ENCODE measurements at regions not wholly inside any gene's neighbourhood (a gene's known extent, or its start where the extent isn't known, plus 50 kb on each side); places are given as distances from the start of the nearest gene placed in this dataset.

- TF ChIP-seq POLR2A (IDR thresholded peaks at IDR 0.05) (no peak), POLR2AphosphoS5 (IDR thresholded peaks at IDR 0.05) (no peak), EP300 (IDR thresholded peaks at IDR 0.05) (no peak)
- TF ChIP-seq, protein P1, sequence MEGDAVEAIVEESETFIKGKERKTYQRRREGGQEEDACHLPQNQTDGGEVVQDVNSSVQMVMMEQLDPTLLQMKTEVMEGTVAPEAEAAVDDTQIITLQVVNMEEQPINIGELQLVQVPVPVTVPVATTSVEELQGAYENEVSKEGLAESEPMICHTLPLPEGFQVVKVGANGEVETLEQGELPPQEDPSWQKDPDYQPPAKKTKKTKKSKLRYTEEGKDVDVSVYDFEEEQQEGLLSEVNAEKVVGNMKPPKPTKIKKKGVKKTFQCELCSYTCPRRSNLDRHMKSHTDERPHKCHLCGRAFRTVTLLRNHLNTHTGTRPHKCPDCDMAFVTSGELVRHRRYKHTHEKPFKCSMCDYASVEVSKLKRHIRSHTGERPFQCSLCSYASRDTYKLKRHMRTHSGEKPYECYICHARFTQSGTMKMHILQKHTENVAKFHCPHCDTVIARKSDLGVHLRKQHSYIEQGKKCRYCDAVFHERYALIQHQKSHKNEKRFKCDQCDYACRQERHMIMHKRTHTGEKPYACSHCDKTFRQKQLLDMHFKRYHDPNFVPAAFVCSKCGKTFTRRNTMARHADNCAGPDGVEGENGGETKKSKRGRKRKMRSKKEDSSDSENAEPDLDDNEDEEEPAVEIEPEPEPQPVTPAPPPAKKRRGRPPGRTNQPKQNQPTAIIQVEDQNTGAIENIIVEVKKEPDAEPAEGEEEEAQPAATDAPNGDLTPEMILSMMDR (IDR thresholded peaks at IDR 0.05) = no peak
- H3K36me3 ChIP-seq = no peaks in the 10 kb centered on the region
- H3K27me3 ChIP-seq = no peaks in the 10 kb centered on the region
- WGBS, 2 donors = 90 to 93% methylated on average over 4 of the region's 4 CpGs
- ATAC-seq (ENCODE audit: low FRiP score in 2 of 2) (no peak), DNase-seq (no peak)
- no peak overlapping the region for H3K4me3 ChIP-seq
- peaks cover 0 to under 1% (median 0%) of the 10 kb centered on the region in 4 donors for H3K9me3 ChIP-seq
- no peaks in the 10 kb centered on the region for H3K4me1 ChIP-seq
- H3K27ac ChIP-seq = no peak overlapping the region
Measured at GRCh38 chr1:217032715-217033367, 309.6 kb upstream of the ESRRG start.

DNA sequence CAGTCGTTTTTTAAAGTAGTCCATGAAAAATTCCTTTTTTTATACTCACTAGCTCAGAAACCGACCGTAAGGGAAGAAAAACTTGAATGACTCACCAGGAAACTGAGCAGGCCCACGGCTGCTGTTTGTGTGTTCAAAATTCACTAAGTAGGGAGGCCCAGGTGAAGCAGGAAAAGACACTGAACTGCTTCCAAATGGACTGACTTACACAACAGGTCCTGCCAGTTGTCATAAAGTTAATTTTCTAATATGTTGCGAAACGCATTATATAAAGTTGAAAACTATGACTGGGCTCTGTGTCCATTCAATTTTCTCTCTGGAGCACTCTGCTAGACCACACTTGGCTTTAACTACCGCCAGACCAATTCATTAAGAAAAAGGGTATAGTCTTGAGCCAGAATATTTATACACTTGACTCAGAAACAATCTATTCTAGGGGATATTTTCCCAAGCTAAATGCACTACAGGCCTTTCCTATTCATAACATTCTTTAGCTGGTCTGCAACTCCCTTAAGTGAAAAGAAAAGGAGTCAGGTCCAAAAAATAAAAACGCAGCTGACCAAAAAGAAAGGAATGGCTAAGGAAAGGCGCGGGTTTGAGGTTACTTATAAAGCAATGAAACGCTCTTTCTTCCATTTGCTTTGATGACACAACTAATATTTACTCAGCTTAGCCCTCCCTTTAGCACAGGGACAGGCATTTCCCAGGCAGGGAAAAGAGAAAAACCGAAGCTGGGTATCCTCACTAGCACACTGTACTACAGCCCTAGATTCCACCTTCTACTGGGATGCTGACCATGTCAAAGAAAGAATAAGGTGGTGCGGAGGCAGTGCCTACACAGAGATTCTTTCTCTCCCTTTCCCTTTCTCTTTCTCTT, 306.3 kb upstream of the ESRRG start:
- no peaks in the 10 kb centered on the region for H3K4me1 ChIP-seq
- no peak overlapping the region for H3K4me3 ChIP-seq
- peak; percentile 82 to 83 for ATAC-seq (ENCODE audit: low FRiP score in 2 of 2)
- H3K36me3 ChIP-seq = no peaks in the 10 kb centered on the region
- peak overlapping the region in 1 of 4 donors; percentile 17 for H3K27ac ChIP-seq
- DNase-seq = peak in 1 of 2 donors; percentile 66
- WGBS, 2 donors = 47 to 51% methylated on average over 13 of the region's 13 CpGs
- no peaks in the 10 kb centered on the region for H3K9me3 ChIP-seq
- TF ChIP-seq POLR2A (IDR thresholded peaks at IDR 0.05) (no peak), POLR2AphosphoS5 (IDR thresholded peaks at IDR 0.05) (no peak), EP300 (IDR thresholded peaks at IDR 0.05) (no peak)
- TF ChIP-seq, protein P1 (IDR thresholded peaks at IDR 0.05) = no peak
- no peaks in the 10 kb centered on the region for H3K27me3 ChIP-seq

GRCh38 chr1:217027403-217028080, 304.3 kb upstream of the ESRRG start:
- TF ChIP-seq POLR2AphosphoS5 (IDR thresholded peaks at IDR 0.05) (no peak), POLR2A (IDR thresholded peaks at IDR 0.05) (no peak), EP300 (IDR thresholded peaks at IDR 0.05) (no peak)
- TF ChIP-seq, protein P1 (IDR thresholded peaks at IDR 0.05) = no peak
- Histone ChIP-seq H3K4me1 (no peaks in the 10 kb centered on the region), H3K36me3 (no peaks in the 10 kb centered on the region), H3K4me3 (no peak overlapping the region), H3K9me3 (no peaks in the 10 kb centered on the region), H3K27me3 (no peaks in the 10 kb centered on the region), H3K27ac (no peak overlapping the region)
- DNase-seq = no peak
- 62 to 79% methylated on average over 4 of the region's 4 CpGs for WGBS, 2 donors
- ATAC-seq (ENCODE audit: low FRiP score in 2 of 2) = no peak

- H3K9me3 ChIP-seq = no peaks in the 10 kb centered on the region
- TF ChIP-seq POLR2AphosphoS5 (IDR thresholded peaks at IDR 0.05) (no peak), EP300 (IDR thresholded peaks at IDR 0.05) (no peak), POLR2A (IDR thresholded peaks at IDR 0.05) (no peak)
- TF ChIP-seq, protein P1 (IDR thresholded peaks at IDR 0.05) = no peak
- H3K27ac ChIP-seq = no peak overlapping the region
- ATAC-seq (ENCODE audit: low FRiP score in 2 of 2) = no peak
- no peaks in the 10 kb centered on the region for H3K4me1 ChIP-seq
- no peaks in the 10 kb centered on the region for H3K27me3 ChIP-seq
- 78 to 95% methylated on average over 1 to 2 of the region's 2 CpGs for WGBS, 2 donors
- DNase-seq = no peak
- no peak overlapping the region for H3K4me3 ChIP-seq
- H3K36me3 ChIP-seq = no peaks in the 10 kb centered on the region
Measured at GRCh38 chr1:217026531-217026930, 303.3 kb upstream of the ESRRG start.
